Neural cell (in vitro differentiated cells): ENCODE measurements at regions not wholly inside any gene's neighbourhood (a gene's known extent, or its start where the extent isn't known, plus 50 kb on each side); places are given as distances from the start of the nearest gene placed in this dataset.

Experiments used
- H2AFZ ChIP-seq: fragments of 200-600, 300-800 bp; sonication (generic), shearing (Covaris generic); 2 replicates; pipeline ENCODE4 v1.6.0; 2014; ENCODE audit warnings: low read depth, mild to moderate bottlenecking, antibody characterized with exemption, low read length, moderate library complexity
- H3F3A ChIP-seq: fragments of 200-600 bp; shearing (Covaris generic); 2 replicates; pipeline ENCODE4 v1.6.1; 2016; ENCODE audit warnings: mild to moderate bottlenecking, moderate library complexity, mixed read lengths, antibody characterized with exemption, low read length; ENCODE audit not compliant: insufficient read depth, poor library complexity, severe bottlenecking
- H3K27ac ChIP-seq: fragments of 200-600, 300-800 bp; sonication (generic), shearing (Covaris generic); 2 replicates; pipeline ENCODE4 v1.5.1; 2014; ENCODE audit warnings: mild to moderate bottlenecking, low read length, moderate library complexity
- H3K27me3 ChIP-seq: fragments of 300-800, 200-600 bp; sonication (generic), shearing (Covaris generic); 2 replicates; pipeline ENCODE4 v1.6.0; 2014; ENCODE audit warnings: mild to moderate bottlenecking, low read depth, low read length, moderate library complexity; ENCODE audit not compliant: insufficient read depth
- H3K36me3 ChIP-seq: fragments of 300-800, 200-600 bp; sonication (generic), shearing (Covaris generic); 2 replicates; pipeline ENCODE4 v1.5.1; 2014; ENCODE audit warnings: mild to moderate bottlenecking, antibody characterized with exemption, low read length, moderate library complexity; ENCODE audit not compliant: insufficient read depth
- H3K4me2 ChIP-seq: fragments of 300-800, 200-600 bp; sonication (generic), shearing (Covaris generic); 2 replicates; pipeline ENCODE4 v1.6.0; 2014; ENCODE audit warnings: mild to moderate bottlenecking, low read length
- H3K4me3 ChIP-seq: fragments of 300-800, 200-600 bp; sonication (generic), shearing (Covaris generic); 2 replicates; pipeline ENCODE4 v1.5.1; 2014; ENCODE audit warnings: mild to moderate bottlenecking, low read length, moderate library complexity
- H3K79me2 ChIP-seq: fragments of 200-600 bp; shearing (Covaris generic); replicated peaks from 2 replicates; pipeline ENCODE4 v1.6.0; 2014; ENCODE audit warnings: mild to moderate bottlenecking, low read length, moderate library complexity; ENCODE audit not compliant: insufficient read depth
- H3K9ac ChIP-seq: fragments of 300-800, 200-600 bp; sonication (generic), shearing (Covaris generic); 2 replicates; pipeline ENCODE4 v1.6.1; 2016; ENCODE audit warnings: mild to moderate bottlenecking, low read length, mixed read lengths
- H3K9me2 ChIP-seq: fragments of 200-600 bp; shearing (Covaris generic); 2 replicates; pipeline ENCODE4 v1.6.1; 2016; ENCODE audit warnings: mild to moderate bottlenecking, low read length, mixed read lengths; ENCODE audit not compliant: insufficient read depth
- H3K9me3 ChIP-seq: fragments of 200-600, 300-800 bp; sonication (generic), shearing (Covaris generic); 2 replicates; pipeline ENCODE4 v1.6.1; 2016; ENCODE audit warnings: mild to moderate bottlenecking, mixed run types, low read length, moderate library complexity, mixed read lengths
- H4K20me1 ChIP-seq: fragments of 200-600 bp; shearing (Covaris generic); 2 replicates; pipeline ENCODE4 v1.6.1; 2016; ENCODE audit warnings: mild to moderate bottlenecking, mixed run types; ENCODE audit not compliant: insufficient read depth
- CTCF ChIP-seq: fragments of 450-650 bp; IDR thresholded peaks from 2 replicates; pipeline ENCODE4 v1.5.1; 2014; ENCODE audit warnings: antibody characterized with exemption, mild to moderate bottlenecking, moderate library complexity; ENCODE audit not compliant: poor library complexity, severe bottlenecking
- EP300 ChIP-seq: fragments of 450-650 bp; conservative IDR thresholded peaks from 2 replicates; pipeline ENCODE4 v1.6.1; 2014; ENCODE audit warnings: antibody characterized with exemption, mild to moderate bottlenecking, moderate library complexity; ENCODE audit not compliant: poor library complexity, severe bottlenecking
- EZH2 ChIP-seq: fragments of 200-600, 300-800 bp; shearing (Covaris generic), sonication (generic); IDR thresholded peaks from 2 replicates; pipeline ENCODE4 v1.6.1; 2014; ENCODE audit warnings: antibody characterized with exemption, low read length, borderline replicate concordance, mild to moderate bottlenecking; ENCODE audit not compliant: insufficient read depth, poor library complexity, severe bottlenecking
- MXI1 ChIP-seq: fragments of 450-650 bp; conservative IDR thresholded peaks from 2 replicates; pipeline ENCODE4 v1.6.1; 2014; ENCODE audit warnings: antibody characterized with exemption, mild to moderate bottlenecking; ENCODE audit not compliant: poor library complexity, severe bottlenecking
- POLR2AphosphoS5 ChIP-seq: IDR thresholded peaks from 2 replicates; pipeline ENCODE4 v1.6.1; 2012
- RAD21 ChIP-seq: fragments of 450-650 bp; conservative IDR thresholded peaks from 2 replicates; pipeline ENCODE4 v1.6.1; 2014; ENCODE audit warnings: antibody characterized with exemption, mild to moderate bottlenecking, moderate library complexity
- REST ChIP-seq: IDR thresholded peaks from 2 replicates; pipeline ENCODE4 v1.6.1; 2012; ENCODE audit warnings: borderline replicate concordance
- SMC3 ChIP-seq: fragments of 450-650 bp; conservative IDR thresholded peaks from 2 replicates; pipeline ENCODE4 v1.6.1; 2014; ENCODE audit warnings: antibody characterized with exemption, mild to moderate bottlenecking, moderate library complexity; ENCODE audit not compliant: poor library complexity
- TAF1 ChIP-seq: IDR thresholded peaks from 2 replicates; pipeline ENCODE4 v1.6.1; 2012; ENCODE audit warnings: low read depth

GRCh38 chr18:41545091-41545888, 409.7 kb upstream of the PIK3C3 start:
- Histone ChIP-seq H3K79me2 (no peaks in the 10 kb centered on the region), H2AFZ (no peak overlapping the region), H3K9me2 (no peaks in the 10 kb centered on the region), H3K4me3 (no peak overlapping the region), H3K36me3 (no peaks in the 10 kb centered on the region), H3K27ac (no peak overlapping the region), H3F3A (no peaks in the 10 kb centered on the region), H3K4me2 (no peak overlapping the region), H3K9me3 (no peaks in the 10 kb centered on the region), H3K9ac (no peak overlapping the region), H4K20me1 (no peaks in the 10 kb centered on the region), H3K27me3 (no peaks in the 10 kb centered on the region)
- TF ChIP-seq CTCF = no peak
- no peak for TF ChIP-seq EZH2
- TF ChIP-seq POLR2AphosphoS5 = no peak
- TF ChIP-seq EP300 = no peak
- TF ChIP-seq SMC3 = no peak
- TF ChIP-seq TAF1 = no peak
- no peak for TF ChIP-seq REST
- TF ChIP-seq RAD21 = no peak
- no peak for TF ChIP-seq MXI1

- H3K4me2 ChIP-seq = no peak overlapping the region
- no peaks in the 10 kb centered on the region for H3K9me2 ChIP-seq
- no peaks in the 10 kb centered on the region for H4K20me1 ChIP-seq
- H3K27ac ChIP-seq = no peak overlapping the region
- no peaks in the 10 kb centered on the region for H3K36me3 ChIP-seq
- H2AFZ ChIP-seq = no peak overlapping the region
- no peak overlapping the region for H3K4me3 ChIP-seq
- no peaks in the 10 kb centered on the region for H3K9me3 ChIP-seq
- H3K79me2 ChIP-seq = no peaks in the 10 kb centered on the region
- H3K9ac ChIP-seq = no peak overlapping the region
- TF ChIP-seq MXI1 = no peak
- TF ChIP-seq CTCF = no peak
- no peak for TF ChIP-seq SMC3
- TF ChIP-seq TAF1 = no peak
- no peak for TF ChIP-seq EZH2
- no peaks in the 10 kb centered on the region for H3F3A ChIP-seq
- H3K27me3 ChIP-seq = no peaks in the 10 kb centered on the region
These were observed 411.2 kb upstream of the PIK3C3 start for GRCh38 chr18:41543815-41544214.
